Stimulated activated CD4-positive, alpha-beta T cell treated with anti-CD3 and anti-CD28 coated beads, Interleukin-15, amount 100 ng/mL, for 24 hours (primary cell): ENCODE measurements at regions not wholly inside any gene's neighbourhood (a gene's known extent, or its start where the extent isn't known, plus 50 kb on each side); places are given as distances from the start of the nearest gene placed in this dataset.
"Not testable (repeated sequence)": the region's sequence is repeated elsewhere in the genome, so short reads cannot be mapped to it uniquely, and the experiment has no call there.

Experiments
- DNase-seq: peaks from one replicate; pipeline ENCODE4 v3.0.0-alpha.2; 2020

DNA sequence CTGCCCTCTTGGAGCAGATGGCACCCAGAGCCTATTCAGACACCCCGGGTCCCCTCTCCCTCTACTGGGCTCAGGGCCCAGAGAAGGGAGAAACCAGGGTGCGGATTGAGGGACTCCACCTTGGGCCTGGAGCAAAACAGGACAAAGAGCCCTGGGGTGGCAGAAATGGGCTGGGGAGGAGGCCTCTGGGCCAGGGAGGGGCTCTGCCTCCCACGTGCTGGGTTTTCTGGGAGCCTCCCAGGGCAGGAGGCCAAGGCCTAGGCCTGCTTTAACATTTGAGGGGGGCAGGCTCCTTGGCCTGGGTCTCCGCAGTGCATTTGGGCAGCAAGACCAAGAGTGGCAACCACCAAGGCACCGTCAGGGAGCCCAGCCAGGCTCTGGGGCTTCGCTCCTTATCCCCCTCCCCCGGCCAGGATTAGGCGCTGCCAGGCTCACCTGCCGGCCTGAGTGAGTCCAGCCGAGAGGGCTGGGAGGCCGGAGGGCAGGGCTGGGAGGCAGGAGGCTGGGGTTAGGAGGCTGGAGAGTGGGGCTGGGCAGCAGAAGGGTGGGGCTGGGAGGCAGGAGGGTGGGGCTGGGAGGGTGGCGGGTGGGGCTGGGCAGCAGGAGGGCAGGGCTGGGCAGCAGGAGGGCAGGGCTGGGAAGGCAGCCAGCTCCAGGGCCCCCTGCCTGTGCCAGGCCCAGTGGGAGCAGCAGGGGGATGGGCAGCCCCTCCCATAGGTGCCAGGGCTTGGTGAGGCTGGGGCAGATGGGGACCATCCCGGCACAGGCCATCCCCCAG lies 101.8 kb upstream of the EIF5 start:
- no peak for DNase-seq

DNA sequence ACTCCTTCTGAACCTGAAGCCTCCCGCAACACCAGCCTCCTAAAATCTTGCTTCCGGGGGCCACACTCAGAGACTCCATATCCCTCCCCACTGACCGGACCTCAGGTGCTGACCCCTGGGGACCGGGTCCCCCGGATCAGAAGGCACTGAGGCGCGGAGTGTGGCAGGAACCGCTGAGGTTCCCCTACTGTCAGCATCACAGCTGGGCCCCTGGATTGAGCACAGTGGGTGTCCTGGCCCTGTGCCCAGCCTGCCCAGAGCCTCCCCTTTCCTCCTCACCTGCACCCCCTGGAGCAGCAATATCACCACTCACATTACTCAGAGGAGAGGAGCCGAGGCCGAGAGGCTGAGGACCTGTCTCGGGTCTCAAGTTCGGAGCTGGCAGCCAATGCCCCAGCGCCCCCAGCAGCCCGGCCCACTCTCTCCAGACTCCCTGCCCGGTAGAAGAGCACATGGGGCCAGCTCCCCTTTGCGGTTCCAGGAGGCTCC lies 101.2 kb upstream of the EIF5 start:
- no peak for DNase-seq

DNA sequence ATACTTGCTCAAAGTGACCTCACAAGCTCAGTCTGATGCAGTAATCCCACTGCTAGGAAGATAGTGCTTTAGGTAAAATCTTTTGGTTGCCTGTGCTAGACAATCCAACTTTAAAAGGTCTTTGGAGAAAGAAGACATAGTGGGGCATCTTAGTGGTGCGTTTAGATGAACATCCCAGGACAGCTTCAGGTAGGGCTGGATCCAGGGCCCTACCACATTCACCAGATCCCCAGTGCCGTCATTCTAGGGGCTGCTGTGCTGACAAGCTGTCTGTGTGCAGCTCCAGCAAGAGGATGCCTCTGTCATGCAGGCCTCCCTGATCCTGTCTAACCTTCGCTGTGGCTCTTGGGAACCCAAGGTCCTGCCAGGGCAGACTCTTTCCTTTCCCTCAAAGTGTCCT lies 100.7 kb upstream of the EIF5 start:
- DNase-seq = no peak

DNA sequence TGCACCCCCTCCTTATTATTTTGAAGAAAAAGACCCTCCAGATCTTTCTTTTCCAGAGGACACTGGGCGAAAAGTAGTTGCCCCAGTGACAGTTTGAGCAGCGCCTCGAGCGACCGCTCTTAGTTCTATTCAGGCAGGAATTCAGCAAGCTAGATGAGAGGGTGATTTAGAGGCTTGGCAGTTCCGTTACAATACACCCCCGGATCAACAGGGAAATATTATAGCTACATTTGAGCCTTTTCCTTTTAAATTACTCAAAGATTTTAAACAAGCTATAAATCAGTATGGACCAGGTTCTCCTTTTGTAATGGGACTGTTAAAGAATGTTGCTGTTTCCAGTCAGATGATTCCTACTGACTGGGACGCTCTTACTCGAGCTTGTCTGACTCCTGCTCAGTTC lies 99.2 kb upstream of the EIF5 start:
- DNase-seq = not testable (repeated sequence)

DNA sequence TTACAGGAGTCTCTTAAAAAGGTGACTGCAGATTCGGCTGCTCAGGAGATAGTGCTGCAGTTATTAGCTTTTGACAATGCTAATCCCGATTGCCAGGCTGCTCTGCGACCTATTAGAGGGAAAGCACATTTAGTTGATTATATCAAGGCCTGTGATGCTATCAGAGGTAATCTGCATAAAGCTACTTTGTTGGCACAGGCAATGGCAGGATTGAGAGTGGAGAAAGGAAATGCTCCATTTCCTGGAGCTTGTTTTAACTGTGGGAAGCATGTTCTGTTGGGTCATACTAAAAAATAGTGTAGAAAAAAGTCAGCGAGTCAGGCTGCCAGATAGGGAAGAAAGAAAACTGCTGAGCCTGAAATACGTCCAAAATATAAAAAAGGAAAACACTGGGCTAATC lies 98.5 kb upstream of the EIF5 start:
- DNase-seq = not testable (repeated sequence)

DNA sequence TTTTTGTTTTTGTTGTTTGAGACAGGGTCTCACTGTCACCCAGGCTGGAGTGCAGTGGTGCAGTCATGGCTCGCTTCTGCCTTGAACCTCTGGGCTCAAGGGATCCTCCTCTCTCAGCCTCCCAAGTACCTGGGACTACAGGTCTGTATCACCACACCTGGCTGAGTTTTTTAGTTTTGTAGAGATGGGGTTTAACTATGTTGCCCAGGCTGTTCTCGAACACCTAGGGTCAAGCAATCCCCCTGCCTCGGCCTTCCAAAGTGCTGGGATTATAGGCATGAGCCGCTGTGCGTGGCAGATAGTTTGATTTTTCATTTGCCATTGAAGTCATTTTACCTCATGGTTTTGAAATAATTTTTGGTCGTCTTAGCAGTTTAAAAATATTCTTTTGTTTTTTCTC lies 94.3 kb upstream of the EIF5 start:
- no peak for DNase-seq

DNA sequence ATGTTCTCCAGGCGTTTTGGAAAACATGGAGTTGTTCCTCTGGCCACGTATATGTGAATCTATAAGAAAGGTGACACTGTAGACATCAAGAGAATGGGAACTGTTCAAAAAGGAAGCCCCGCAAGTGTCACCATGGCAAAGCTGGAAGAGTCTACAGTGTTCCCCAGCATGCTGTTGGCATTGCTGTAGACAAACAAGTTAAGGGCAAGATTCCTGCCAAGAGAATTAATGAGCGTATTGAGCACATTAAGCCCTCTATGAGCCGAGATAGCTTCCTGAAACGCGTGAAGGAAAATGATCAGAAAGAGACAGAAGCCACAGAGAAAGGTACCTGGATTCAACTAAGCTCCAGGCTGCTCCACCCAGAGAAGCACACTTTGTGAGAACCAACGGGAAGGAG lies 92.5 kb upstream of the EIF5 start:
- DNase-seq = no peak

DNA sequence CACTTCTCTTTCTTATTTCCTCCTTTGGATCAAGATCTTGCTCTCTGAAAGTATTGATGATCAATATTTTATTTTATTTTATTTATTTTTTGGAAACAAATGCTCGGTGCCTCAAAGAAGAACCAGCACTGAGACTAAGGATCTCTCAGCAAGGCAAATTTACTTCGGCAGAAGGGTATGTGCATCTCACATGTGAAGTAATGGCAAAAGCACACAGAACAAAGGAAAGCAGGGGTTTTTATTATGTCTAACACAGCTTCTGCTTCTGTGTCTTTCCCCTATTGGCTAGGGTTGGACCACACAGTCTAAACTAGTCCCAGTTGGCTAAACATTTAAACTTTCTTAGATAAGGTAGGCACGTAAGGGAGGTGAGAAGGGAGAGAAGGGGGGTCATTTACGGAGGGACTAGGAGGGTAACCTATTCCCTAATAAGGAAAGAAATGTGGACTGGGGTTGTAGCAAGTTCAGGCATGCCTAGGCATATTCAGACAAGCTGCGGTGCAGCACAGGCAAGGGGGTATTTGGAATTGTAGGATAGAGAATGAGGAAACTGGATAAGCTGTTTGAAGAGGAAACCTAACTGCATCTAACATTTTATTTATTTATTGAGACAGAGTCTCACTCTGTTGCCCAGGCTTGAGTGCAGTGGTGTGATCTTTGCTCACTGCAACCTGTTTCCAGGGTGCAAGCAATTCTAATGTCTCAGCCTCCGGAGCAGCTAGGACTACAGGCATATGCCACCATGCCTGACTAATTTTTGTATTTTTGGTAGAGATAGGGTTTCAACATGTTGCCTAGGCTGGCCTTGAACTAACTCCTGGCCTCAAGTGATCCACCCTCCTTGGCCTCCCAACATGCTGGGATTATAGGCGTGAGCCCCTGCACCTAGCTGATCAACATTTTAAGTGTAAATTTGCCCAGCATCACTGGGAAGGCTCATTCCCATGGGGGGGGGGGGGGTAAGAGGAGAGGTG lies 90.0 kb upstream of the EIF5 start:
- no peak for DNase-seq

DNA sequence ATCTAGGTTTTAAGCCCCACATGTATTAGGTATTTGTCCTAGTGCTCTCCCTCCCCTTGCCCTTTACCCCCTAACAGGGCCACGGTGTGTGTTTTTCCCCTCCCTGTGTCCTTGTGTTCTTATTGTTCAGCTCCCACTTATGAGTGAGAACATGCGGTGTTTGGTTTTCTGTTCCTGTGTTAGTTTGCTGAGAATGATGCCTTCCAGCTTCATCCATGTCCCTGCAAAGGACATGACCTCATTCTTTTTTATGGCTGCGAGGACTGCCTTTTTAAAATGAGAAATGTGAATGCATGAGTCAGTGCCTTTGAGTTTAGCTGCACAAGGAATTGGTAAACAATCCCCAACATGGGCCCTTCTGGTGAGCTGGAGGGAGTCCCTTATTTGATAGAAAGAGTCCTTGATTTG lies 88.4 kb upstream of the EIF5 start:
- not testable (repeated sequence) for DNase-seq

DNA sequence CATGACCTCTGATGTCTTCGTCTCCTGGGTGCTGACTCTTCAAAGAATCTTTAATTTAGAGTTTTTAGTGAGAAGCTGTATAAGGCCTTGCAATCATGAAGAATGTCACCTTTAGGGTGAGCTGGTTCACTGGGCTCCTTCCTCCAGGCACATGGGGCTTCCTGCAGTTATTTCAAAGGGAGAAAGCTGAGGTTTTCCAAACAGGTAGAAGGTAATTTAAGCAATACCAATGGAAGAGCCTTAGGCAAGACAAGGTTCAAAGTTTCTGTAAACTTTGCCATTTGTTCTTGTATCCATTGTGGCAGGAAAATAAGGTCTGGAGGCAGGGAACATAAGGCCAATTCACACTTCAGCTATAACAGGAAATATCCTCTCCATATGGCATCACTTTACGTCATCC lies 88.0 kb upstream of the EIF5 start:
- DNase-seq = no peak

DNA sequence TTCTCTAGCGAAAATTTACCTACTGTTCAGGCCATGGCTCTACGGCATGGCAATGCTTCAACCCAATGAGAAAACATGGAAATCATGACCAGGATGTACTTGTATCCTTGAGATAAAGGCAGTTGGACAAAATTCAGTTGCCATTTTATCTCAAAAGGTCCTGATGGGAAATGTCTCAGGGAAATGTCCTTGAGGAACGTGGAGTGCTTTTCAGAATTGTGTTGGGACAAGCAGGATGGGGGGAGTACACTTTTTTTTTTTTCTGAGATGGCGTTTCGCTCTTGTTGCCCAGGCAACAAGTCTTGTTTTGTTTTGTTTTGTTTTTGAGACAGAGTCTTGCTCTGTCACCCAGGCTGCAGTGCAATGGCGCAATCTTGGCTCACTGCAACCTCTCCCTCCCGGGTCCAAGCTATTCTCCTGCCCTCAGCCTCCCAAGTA lies 86.8 kb upstream of the EIF5 start:
- no peak for DNase-seq

DNA sequence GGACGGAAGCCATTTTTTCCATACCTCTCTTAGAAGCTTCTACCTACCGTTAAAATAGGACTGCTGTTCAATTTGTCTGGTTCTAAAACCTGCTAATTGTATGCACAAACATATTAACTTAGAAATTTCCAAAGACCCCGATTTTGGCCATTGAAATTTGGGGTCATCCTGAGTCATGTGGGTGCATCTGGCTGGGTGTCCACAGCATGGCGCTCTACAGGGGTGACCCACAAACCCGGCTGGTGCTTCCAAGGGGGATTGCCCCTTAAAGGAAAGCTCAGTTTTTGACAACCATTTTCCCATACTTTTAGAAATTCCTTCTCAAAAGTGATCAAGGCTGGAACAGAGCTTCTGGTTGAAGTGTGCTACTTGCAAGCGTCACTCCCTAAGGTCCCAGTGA lies 83.9 kb upstream of the EIF5 start:
- DNase-seq = no peak

DNA sequence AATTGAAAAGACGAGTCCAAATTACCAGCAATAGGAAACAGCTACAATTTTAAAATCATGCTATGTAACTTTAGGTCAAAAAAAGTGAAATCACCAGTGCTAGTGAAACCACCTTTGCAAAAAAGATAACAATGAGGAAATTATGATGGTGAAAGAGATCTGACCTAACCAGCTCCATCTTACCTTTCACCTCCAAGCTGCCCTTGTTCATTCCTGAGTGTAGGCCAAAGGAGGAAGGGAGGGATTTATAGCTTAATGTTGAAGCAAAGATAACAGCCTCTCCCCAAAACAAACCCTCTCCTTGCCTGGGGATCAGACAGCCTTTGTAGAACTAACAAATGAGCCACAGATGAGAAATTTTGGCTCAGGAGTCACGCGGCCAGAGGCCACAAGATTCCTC lies 83.2 kb upstream of the EIF5 start:
- no peak for DNase-seq

DNA sequence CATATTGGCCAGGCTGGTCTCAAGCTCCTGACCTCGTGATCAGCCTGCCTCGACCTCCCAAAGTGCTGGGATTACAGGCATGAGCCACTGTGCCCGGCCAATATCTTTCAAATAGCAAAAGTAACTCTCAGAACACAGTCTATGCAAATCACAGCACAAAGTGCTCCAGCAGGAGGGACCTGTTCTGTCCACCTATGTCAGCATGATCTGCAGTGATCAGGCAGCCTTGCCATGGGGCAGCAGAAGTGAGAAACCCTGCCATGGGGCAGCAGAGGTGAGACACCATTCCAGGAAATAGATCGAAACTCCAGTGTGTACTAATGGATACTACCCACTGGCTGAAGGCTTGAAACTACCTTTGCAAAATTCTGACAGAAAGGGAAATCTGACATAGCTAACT lies 78.5 kb upstream of the EIF5 start:
- no peak for DNase-seq

DNA sequence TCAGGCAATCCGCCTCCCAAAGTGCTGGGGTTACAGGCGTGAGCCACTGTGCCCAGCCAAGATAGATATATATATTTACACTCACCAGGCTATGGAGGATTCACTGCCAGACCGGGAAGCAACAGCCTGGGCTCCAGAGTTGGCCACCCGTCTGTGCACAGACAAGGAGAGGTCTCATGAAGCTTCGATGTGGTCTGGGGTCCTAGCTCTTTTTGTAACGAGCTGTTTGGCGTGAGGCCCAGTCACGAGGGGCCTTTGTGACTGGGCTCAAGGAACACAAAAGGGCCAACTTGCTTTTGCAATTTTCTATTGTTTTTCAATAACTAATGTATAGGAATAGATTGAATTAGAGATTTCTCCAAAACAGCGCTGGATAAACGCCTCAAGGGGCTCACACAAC lies 77.6 kb upstream of the EIF5 start:
- no peak for DNase-seq

DNA sequence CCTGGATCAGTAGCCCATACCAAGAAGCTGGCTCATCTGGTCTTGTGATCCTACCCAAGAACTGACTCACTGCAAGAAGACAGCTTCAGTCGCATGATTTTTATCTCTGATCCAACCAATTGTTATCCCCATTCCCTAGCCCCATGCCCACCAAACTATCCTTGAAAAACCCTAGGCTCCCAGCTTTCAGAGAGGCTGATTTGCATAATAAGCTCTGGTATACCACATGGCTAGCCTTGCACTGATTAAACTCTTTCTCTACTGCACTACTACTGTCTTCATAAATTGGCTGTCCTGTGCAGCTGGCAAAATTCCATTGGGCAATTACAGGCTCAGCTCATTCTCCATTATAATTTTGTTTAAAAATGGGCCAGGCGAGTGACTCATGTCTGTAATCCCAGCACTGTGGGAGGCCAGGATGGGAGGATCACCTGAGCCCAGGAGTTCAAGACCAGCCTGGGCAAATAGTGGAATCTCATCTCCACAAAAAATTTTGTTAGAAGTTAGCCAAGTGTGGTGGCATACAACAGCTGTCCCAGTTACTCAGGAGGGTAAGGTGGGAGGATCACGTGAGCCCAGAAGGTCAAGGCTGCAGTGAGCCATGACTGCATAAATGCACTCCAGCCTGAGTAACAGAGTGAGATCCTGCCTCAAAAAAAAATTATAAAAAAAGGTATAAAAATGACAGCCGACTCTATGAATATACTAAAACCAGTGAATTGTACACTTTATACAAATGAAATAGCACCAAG lies 76.7 kb upstream of the EIF5 start:
- no peak for DNase-seq

DNA sequence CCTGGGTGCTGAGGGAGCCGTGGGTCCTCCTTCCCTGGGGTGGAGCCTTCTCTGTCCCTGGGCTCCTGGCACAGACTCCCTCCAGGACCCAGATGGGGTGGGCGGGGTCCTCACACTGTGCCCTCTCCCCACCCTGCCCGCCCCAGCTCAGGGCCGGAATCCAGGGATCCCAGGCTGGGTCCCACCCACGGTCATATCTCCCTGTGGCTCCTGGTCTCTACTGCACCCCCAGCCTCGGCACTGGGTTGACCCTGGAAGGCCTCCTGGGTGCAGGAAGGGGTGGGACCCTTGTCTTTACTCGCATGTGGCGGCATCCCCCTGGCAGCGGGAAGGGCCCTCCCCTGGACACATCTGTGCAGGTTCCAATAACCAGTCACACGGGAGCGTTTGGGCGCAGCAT lies 75.8 kb upstream of the EIF5 start:
- DNase-seq = no peak

DNA sequence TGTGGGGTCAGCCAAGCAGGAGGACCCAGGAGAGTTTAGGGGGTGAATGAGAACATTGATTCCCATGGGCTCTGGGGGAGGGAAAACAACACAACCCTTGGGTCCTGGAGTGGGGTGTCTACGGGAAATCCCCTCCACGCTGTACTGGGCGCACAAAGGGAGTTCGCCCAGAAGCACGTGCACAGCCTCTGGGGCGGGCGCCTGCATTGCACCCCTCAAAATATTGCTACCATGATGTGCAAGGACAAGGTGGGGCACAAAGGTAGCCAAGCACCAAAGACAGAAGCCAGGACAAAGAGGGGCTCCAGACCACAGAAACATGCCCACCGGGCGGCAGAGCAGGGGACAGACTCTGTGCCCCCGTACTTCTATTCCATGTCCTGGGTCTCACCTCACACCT lies 74.9 kb upstream of the EIF5 start:
- no peak for DNase-seq

DNA sequence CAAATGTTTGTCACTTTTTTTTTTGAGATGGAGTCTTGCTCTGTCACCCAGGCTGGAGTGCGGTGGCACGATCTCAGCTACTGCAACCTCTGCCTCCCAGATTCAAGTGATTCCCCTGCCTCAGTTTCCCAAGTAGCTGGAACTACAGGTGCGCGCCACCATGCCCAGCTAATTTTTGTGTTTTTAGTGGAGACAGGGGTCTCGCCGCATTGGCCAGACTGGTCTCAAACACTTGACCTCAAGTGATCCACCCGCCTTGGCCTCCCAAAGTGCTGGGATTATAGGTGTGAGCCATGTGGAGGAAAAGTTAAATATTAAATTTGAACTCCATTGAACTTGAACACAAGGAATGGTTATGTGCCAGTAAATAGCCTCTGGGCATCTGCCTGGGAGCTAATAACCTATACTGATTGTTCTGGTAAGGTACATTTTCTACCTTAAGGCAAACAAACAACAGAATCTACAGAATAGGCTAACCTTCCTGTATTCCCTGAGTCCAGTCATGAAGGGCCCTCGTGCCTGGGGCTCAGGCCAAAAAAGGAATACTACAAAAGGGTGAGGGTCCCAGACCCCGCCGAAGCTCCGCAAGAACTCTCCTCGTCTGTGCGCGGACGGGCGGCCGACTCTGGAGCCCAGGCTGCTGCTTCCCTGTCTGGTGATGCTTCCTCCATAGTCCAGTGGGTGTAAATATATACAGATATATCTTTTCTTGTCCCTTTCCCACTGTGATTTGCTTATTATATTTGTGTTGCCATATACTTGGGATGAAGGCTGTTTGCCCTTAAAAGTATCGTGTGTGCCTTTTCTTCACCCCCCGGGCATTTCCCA lies 74.0 kb upstream of the EIF5 start:
- DNase-seq = no peak

DNA sequence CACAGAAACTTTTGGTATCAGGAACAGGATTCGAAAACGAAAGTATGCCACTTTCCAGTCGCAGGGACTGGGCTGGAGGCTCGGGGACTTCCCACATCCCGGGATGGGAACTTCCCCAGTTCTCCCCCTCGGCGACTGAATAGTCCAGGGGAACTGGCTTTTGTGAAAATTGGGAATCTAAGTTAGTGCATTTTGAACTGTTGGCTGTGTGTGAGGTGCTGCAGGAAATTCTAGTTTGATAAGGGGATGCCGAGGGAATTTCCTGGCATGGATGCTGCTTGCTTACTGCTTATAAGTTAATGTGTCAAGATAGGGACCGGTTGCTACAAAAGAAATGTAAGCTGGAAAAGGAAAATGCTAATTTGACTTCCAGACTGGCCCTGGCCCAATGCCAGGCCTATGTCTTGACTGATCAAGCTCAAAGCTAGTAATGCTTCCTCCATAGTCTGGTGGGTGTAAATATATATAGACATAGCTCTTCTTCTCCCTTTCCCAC lies 73.4 kb upstream of the EIF5 start:
- no peak for DNase-seq

DNA sequence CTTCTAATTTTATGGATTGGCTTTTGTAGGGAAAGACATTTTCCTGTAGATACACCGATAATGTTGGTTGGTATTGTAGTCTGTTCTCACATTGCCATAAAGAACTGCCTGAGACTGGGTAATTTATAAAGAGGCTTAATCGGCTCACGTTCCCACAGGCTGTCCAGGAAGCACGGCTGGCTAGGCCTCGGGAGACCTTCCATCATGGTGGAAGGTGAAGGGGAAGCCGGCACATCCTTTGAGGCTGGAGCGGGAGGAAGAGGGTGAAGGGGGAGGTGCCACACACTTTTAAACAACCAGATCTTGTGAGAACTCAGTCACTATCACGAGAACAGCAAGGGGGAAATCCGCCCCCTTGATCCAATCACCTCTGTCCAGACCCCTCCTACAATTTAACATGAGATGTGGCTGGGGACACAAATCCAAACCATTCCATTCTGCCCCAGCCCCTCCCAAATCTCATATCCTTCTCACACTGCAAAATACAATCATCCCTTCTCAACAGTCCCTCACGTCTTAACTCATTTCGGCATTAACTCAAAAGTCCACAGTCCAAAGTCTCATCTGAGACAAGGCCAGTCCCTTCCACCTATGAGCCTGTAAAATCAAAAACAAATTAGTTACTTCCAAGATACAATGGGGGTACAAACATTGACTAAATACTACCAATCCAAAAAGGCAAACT lies 66.7 kb upstream of the EIF5 start:
- DNase-seq = no peak

DNA sequence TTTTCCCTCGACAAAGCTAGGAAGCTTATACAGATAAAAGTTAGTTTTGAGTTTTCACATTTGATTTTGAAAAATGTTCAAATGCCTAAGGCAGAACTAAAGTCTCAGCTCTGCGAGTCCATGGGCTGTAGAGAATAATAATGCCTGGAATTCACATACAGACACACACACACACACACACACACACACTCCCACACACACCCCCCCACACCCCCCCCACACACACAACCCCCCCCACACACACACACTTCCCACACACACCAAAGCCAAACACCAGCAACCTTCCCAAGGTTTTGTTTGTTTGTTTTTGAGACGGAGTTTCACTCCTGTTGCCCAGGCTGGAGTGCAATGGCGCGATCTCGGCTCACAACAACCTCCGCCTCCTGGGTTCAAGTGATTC lies 62.8 kb upstream of the EIF5 start:
- DNase-seq = no peak
